ENCODE measurements at regions not wholly inside any gene's neighbourhood (a gene's known extent, or its start where the extent isn't known, plus 50 kb on each side); places are given as distances from the start of the nearest gene placed in this dataset.
"Not testable (repeated sequence)": the region's sequence is repeated elsewhere in the genome, so short reads cannot be mapped to it uniquely, and the experiment has no call there.

DNA sequence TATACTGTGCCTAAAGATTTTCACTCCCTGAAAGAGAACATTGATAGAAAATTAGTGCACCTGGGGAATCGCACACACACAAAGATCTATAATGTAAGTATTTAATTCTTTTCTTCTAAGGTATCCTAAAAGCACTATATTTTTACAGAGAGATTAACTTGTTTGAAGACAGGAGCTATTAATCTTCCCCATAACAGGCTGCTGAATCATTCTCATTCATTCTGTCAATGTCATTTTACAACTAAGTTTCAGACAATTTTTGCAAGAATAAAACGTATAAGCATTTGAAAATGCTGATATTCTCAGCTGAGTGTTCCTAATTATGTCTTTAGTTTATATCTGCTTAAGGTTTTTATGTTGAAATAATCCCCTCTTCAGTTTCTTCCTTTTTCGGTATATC, 776.7 kb downstream of the NXPH1 start:
- no peak for DNase-seq (ENCODE audit: low spot score)

DNA sequence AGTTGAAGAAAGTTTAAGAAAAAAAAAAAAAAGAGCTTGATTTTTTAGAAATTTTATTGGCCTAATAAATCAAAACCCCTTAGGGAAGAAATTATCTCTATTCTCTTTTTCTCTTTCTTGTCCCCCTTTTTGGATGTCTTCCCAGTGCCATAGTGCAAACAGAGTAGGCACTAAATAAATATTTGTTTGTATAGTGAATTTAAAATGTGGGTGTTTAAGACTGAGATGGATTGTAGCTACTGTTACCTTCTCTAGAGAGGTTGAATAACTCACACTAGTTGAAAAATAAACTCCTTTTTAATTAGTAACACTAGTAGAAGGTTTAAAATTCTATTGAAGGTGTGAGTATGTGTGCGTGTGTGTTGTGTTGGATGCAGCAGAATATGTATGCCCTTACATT, 783.8 kb downstream of the NXPH1 start:
- DNase-seq (ENCODE audit: low spot score): no peak

DNA sequence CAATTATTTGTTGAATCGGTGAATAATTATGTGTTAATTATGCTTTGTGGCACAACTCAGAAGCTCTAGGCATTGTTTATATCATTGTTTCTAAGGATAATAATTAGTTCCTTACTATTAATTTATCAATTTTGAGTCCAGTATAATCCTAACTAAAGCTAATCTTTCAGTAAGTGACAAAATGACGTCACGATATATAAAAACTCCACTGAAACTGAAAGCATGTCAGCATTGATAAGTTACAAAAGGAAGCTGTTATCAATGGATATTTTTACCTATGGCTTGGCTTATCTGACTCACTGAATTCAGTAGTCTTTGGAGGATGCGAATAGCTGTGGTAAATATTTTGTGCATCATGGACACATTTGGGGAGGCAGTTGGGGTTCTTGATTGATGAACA, 793.1 kb downstream of the NXPH1 start:
- DNase-seq (ENCODE audit: low spot score): no peak

DNA sequence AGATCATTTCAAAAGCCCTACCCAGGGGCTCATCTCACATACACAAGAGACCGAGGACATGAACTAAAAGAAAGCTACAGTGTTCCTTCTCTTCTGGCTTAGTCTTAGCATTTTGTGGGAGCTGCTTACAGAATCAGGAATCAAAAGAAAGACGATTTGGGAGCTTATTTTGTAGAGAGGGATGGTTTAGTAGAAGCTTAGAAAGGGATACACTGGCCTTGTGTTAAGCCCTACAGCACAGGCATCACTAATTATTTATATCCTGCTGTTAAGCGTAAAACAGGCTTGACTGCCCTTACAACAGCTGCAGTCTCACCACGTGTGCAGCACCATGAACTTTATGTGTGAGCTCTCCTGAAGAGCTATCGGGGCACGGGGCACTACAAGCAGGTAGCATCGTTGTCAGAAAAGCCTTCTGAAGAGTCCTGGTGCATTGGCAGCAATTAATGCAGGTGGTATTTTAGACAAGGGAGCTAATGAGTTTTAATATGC, 798.3 kb downstream of the NXPH1 start:
- DNase-seq (ENCODE audit: low spot score): no peak

DNA sequence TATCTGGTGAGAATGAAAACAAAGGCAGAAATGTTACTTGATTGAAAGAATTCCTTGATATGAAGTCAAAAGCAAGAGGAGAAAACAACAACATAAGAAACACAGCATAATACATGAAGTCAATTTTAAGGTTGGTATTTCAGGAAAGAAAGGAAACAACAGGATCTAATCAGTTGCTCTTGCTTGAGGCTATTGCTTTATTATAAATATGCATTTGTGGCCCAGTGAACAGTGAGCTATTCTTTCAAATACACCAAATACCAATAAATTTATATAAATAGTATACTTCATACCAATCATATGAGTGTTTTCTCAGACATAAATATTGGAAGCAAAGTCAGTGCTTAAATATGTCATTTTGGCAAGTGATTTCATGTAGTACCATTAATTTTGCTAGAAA, 806.6 kb downstream of the NXPH1 start:
- no peak for DNase-seq (ENCODE audit: low spot score)

DNA sequence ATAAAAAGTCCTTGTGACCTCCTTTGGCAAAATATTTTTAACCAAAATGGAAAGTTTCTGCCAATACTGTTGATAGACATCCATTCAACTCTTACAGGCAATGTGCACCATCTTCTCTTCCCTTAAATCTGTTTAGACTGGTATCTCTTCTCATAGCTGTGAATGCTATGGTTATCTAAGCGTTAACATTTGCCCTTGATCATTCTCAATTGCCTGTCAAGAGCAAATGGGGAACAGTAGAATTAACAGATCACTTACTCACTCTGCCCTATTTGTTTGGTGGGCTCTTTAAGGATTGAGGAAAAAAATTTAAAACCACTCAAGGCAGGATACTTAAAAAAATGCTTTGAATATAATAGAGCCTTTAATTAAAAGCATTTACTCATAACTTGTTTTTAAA, 808.4 kb downstream of the NXPH1 start:
- no peak for DNase-seq (ENCODE audit: low spot score)

DNA sequence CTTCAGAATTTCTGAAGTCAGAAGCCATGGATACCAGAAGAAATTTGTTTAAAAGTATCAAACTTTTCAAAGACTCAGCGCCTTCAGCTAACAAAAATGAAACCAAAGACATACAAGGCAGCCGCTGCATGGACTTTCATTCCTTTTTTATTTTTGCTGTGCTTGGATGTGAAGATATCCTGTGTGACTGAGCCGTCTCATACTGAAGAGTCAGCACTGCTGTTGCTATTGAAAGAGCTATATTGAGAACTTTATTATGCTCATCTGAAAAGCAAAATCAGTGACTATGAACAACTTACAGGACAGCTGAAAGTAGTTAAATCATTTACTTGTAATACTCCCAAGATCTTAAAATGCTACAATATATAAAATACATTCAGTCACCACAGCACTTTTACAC, 809.2 kb downstream of the NXPH1 start:
- no peak for DNase-seq (ENCODE audit: low spot score)

DNA sequence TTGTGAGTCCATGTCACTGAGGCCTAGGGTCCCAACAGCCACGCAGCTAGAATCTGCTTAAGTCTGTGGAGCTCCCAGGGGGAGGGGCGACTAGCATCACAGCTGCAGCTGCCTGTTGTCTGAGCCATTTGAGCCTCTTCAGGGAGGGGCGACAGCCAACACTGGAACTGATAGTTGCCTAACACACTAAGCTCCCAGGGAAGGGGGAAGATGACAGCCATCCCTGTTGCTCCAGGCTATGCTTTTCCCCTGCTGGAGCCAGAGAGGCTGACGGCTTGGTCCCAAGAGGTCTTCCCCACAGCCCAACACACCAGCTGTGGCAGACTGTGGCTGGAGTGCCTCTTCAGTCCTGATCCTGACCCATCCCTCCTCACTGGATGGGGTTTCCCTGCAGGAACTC, 817.5 kb downstream of the NXPH1 start:
- DNase-seq (ENCODE audit: low spot score): no peak

DNA sequence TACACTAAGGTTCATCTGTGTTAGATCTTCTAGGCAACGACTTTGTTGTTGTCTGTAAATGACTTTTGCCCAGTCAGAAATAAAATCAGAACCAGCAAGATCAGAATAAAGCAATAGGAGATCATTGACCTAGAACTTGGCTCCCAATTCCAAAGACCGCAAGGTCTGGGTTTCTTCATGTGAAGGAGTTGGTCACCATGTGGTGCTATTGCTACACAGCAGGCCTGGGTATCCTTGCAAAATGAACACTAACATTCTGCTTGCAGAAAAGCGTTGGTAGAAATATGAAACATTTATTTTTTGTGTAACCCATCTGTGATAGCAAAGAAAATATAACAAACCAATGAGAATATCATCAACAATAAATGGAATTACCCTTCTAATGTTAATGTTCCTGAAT, 831.0 kb downstream of the NXPH1 start:
- no peak for DNase-seq (ENCODE audit: low spot score)

DNA sequence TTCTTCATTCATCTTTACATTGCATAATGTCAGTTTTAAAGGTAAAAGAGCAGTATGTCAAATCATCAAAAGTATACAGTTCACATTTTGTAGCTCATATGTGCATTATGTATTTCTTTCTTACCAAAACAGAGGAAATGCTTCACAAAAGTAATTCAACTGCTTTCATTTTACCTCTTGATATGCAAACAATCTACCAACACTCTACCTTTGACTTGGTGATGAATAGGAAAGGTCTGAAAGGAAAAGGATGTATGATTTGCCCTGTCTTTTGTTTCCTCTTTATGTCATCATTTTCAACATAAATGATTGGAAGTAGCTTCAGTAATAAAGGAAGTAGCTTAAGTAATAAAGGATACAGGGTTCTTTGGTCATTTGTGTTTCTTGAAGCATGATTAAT, 846.7 kb downstream of the NXPH1 start:
- no peak for DNase-seq (ENCODE audit: low spot score)

DNA sequence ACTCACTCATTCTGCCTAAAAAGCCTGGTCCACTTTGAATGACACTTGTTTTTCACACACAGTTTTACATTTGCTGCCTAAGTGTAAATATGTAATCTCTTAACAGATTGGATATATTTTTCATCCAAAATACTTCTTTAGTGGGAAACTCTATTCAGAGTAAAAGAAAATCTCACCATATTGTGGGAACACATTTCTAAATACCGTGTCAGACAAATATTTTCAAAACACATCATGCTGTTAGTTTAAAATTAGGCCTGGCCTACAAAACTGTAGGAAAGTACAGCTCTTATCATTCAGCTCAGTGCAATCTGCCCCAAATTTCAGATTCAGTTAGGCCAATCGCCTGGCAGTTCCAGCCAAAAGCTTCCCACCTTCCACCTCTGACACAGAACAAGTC, 849.8 kb downstream of the NXPH1 start:
- DNase-seq (ENCODE audit: low spot score): no peak

DNA sequence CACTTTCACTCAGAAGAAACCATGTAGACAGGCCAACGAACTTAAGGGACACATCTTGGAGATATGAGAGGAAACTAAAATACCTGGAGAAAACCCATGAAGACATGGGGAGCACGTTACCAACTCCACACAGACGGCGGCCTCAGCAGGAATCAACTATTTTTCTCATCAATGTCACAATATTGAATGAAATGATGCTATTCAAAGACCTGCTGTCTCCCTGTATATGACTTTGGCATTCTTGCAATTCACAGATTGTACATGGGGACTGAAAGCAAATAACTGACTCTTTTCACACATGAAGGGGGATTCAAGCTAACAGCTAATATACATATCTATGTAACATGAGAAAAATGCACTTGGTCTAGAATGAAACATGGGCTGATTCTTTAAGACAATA, 869.0 kb downstream of the NXPH1 start:
- DNase-seq (ENCODE audit: low spot score): no peak

DNA sequence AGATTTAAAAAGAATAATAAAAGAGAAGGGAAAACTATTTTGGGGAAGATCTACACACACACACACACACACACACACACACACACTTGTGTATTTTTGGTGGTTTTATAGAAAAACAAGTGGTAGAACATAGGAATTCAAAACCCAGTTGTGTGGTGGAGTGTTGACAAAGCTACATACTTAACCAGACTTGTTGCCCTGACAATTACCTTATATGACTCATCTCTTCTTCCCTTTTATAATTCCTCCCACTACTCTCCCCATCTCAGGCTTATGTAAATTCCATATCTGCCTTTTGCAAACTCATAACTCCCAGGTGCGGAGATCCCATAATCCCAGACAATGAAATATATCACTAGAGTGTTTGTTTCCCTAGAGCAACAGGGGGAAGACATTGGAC, 873.7 kb downstream of the NXPH1 start:
- DNase-seq (ENCODE audit: low spot score): no peak

DNA sequence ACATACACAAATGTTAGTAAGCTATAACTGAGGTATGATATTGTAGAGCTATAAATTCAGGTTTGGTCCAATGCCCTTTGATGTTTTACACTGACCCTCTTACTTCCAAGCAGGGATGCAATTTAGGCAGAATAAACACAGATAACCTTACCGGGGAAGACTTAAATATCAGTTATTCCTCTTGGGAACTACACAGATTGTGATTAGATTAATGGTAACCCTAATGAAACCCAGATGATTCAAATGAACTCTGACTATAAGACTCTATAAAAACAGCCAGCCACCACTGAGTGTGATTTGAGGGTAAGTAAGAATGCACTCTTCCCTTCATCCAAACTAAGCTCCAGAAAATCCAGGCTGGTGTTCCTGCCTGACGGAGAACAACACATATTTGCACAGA, 891.1 kb downstream of the NXPH1 start:
- DNase-seq (ENCODE audit: low spot score): no peak

DNA sequence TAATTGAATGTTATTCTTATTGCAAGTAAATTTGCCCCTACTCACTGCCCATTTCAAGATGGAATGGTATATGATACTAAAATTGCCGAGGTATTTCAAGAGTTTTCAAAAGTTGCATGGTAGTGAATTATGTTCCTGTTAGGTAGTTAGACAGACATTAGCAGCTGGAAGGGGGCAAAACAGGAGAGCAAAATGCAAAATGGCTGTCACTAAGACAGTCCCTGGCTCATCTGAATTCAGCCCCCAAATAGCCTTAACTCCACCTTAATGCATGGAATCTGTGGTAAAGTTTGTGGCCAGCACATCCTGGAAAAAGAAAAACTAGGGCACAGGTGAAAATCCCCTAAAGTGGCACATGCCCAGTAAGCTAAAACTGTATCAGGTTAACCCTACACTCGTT, 894.9 kb downstream of the NXPH1 start:
- DNase-seq (ENCODE audit: low spot score): no peak

DNA sequence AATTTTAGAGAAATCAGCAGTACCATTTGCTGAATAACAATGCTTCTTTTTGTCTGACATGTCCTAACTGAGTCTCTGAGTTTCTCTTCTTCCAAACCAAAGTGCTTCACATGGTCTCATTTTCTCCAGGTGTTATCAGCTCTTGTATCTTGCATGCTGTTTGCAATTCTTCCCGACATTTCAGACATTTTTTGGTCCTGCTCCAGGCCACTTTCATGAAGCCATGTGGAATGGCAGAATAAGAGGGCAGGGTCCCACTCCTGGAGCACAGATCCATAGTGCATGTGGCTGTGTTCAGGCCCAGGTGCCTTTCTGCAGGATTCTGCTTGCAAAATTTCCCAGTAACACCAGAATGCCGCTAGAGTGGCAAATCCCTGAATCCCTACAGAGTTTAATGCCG, 916.2 kb downstream of the NXPH1 start:
- DNase-seq (ENCODE audit: low spot score): no peak

DNA sequence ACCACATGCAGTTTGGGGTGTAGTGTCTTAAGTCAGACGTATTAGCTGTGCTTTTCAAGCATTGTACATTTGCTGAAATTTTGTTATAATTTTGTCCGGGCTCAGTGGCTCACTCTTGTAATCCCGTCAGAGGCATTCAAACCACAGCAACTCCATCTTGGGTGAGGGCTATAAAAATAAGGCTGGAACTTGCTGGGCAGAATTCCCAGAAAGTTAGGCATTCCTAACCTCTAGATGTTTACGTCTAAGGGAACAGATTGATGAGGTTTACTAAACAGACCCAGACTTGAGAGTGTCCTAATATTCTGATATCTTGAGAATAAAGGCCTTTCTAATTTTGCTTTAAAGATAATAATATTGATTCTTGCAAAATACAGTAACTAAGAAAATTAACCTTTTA, 957.8 kb downstream of the NXPH1 start:
- DNase-seq (ENCODE audit: low spot score): no peak

DNA sequence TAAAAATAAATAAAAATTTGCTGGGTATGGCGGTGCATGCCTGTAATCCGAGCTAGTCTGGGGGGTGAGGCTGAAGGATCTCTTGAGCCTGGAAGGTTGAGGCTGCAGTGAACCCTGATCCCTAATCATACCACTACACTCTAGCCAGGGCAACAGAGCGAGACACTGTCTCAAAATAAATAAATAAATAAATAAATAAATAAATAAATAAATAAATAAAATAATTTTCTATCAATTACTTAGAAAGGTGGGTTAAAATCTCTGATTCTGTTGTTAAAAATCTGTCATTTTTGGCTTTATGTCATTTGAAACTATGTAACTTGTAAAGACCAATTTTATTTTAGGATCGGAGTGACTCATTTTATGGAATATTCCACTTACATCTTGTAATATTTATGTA, 958.6 kb downstream of the NXPH1 start:
- no peak for DNase-seq (ENCODE audit: low spot score)

DNA sequence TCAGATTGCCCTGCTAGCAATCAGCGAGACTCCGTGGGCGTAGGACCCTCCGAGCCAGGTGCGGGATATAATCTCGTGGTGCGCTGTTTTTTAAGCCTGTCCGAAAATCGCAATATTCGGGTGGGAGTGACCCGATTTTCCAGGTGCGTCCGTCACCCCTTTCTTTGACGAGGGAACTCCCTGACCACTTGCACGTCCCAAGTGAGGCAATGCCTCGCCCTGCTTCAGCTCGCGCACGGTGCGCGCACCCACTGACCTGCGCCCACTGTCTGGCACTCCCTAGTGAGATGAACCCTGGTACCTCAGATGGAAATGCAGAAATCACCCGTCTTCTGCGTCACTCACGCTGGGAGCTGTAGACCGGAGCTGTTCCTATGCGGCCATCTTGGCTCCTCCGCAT, 971.0 kb downstream of the NXPH1 start:
- not testable (repeated sequence) for DNase-seq (ENCODE audit: low spot score)

DNA sequence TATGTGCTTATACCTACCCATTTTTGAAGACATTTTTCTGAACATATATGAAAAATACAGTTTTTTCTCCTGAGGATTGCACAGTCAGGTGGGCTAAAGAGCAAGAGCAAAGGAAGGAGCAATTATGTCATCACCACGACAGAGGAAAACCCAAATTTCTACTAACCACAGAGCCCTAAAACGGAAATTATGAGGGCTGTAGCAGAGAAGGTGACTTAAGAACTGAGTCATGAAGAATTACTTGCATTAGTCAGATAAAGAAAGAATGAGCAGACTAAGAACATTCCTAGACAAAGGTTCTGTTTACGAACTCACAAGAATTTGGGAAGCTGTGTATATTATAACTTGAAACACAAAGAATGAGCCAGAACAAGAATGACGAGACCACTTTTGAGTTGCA, 974.4 kb downstream of the NXPH1 start:
- no peak for DNase-seq (ENCODE audit: low spot score)

DNA sequence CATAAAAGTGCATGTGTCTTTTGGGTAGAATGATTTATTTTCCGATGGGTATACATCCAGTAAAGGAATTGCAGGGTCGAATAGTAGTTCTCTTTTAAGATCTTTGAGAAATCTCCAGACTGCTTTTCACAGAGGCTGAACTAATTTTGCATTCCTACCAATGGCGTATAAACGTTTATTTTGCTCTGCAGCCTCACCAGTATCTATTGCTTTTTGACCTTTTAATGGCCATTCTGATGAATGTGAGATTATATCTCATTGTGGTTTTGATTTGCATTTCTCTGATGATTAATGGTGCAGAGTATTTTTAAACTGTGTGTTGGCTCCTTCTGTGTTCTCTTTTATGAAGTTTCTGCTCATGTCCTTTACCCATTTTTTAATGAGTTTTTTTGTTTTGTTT, 1020.1 kb downstream of the NXPH1 start:
- DNase-seq (ENCODE audit: low spot score): no peak

DNA sequence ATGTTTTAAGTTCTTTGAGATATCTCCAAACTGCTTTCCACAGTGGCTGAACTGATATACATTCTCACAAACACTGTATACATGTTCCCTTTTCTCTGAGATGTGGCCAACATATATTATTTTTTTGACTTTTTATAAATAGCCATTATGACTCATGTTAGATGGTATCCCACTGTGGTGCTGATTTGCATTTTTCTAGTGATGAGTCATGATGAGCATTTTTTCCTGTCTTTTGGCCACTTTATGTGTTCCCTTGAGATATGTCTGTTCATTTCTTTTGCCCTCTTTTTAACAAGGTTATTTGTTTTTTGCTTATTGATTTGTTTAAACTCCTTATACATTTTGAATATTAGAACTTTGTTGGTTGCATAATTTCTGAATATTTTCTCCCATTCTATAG, 1055.1 kb downstream of the NXPH1 start:
- peak; percentile 7 for DNase-seq (ENCODE audit: low spot score)

DNA sequence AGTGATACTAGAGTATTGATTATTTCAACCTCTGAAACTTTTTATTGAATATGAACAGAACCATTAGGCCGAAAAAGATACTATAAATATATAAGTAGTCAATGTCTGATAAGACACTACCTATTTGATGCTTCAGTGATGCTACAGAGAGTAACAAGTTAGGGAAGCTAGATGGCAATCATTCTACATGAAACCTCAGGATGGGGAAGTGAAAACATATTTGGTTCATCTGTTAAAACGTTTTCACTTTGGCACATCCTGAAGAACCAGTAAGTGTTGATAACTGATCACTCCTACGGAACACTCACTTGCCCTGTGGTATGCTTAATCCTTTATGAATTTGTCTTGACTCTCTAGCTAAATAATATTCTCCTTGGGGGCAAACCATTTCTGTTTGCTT, 1064.9 kb downstream of the NXPH1 start:
- no peak for DNase-seq (ENCODE audit: low spot score)

DNA sequence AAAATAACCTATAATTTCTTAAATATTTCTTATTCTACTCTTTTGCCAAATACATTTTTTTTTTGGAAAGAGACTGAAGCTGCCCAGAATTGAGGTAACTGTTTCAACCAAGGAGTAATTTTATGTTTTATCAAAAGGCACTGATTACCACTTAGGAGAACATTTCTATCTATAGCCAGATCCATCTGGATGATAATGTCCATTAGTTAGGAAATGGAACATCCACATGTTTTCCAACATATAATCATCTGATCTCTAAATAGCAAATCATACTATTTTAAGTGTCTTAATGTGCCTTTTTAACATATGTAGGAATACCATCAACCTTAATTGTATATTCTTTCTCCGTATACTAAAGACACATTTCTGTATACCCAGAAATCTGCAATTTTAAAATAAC, 1068.9 kb downstream of the NXPH1 start:
- DNase-seq (ENCODE audit: low spot score): no peak

DNA sequence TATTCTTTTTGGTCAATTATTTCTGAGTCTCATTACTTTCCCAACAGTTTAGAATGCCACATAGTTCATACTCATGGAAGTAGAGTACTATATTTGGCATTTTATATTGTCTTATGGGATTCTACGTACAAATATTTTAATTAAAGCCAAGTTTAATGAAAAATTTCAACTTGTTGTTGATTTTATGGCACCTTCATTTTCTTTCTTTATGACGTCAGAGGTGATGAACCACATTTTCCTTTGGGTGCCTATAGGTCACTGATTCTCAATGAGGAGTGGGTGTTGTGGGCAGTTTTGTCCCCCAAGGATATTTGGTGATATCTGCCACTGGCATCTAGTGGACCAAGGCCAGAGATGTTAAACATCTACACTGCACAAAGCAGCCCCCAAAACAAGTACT, 1071.3 kb downstream of the NXPH1 start:
- no peak for DNase-seq (ENCODE audit: low spot score)
